CD4-positive, alpha-beta T cell treated with Interferon gamma for 1 hour (primary cell): ENCODE measurements at regions not wholly inside any gene's neighbourhood (a gene's known extent, or its start where the extent isn't known, plus 50 kb on each side); places are given as distances from the start of the nearest gene placed in this dataset.

Experiments used
- DNase-seq: peaks from one replicate; pipeline ENCODE4 v3.0.0-alpha.2; 2020

DNA sequence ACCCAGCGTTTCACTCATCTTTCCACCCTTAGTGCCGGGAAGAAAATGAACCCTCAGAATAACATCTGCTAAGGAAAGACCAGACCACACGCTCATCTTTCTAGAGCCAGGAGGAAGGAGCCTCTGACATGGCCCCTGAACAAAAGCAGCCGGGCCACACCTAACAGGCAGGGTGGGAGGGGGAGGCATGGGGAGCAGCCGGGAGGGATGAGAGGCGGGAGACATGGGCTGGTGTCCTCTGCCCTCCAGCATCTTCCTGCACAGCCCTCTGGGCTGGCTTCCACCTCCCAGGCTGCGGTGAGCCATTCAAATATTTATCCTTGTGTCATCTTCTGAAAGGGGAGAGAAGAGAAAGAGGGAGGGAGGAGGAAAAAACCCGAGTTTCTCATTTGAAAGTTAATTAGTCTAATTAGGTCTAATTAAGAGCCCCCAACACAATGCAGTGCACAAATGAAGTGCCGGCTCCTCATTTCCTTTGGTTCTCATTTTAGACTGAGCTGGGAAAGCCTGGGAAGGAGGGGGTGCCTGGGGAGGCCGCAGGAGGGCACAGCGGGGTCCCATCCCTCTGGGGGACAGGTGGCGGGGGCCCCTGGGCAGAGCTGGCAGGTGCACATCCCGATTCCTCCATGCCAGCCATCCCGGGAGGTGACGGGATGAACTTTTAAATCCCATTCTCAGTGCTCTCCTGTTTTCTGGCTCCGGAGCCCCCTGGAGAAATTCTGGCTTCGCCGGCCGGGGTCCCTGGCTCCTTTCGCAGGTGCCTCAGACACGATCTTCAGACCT is 90.5 kb downstream of the ENGASE start:
- DNase-seq, result no peak

- DNase-seq, result no peak
These were observed 89.8 kb downstream of the ENGASE start for GRCh38 chr17:79164408-79164807.

DNA sequence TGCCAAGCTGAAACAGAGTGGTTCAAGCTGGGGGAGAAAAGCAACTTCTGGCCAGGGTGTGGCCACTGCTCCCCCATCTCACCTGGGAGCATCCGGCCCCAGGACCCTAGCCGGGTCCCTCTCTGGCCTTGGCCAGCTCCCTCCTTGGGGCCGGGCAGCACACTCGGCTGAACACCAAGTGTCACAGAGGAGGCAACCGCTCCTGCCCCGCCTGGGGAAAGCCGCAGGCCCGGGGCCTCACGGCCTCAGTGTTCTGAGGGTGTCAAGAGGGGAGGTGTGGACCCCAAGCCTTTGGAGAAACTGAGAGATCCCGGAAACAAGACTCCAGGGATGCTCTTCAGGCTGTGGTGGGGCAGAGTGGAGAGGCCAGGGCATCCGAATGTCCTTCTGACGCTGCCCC is 88.4 kb downstream of the ENGASE start:
- no peak for DNase-seq

GRCh38 chr17:79162012-79162963 is 87.7 kb downstream of the ENGASE start:
- no peak for DNase-seq

DNA sequence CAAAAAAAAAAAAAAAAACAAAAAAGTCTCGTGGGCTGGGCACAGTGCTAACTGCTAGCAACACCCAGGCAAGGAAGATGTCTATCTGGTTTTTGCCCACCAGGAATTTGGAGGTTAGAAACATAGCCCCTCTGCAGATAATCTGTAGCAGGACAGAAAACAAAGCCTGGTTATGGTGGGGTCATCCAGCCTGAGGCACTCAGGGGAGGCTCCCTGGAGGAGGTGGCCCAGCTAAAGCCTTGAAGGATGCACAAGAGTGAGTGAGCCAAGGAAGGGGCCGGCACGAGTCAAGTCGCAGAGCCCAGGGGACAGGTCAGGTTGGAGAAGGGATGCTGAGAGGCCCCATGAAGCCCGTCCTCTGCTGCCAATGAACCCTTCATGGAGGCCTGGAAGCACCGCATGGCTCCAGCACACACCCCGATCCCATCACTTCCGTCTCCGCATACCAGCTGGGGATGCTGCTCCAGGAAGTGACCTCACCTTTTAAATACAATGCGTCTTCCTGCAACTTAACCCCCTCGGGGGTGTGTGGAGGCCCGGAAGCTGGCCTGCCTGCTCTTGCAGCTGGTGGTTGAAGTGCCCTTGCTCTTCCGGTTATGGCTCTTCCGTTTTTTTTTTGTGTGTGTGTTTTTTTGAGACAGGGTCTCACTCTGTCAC is 86.5 kb downstream of the ENGASE start:
- peak; percentile 29 for DNase-seq

- DNase-seq, result no peak
These were observed 85.3 kb downstream of the ENGASE start for GRCh38 chr17:79159926-79160325.

GRCh38 chr17:79159471-79159870 is 84.8 kb downstream of the ENGASE start:
- DNase-seq, result no peak

DNA sequence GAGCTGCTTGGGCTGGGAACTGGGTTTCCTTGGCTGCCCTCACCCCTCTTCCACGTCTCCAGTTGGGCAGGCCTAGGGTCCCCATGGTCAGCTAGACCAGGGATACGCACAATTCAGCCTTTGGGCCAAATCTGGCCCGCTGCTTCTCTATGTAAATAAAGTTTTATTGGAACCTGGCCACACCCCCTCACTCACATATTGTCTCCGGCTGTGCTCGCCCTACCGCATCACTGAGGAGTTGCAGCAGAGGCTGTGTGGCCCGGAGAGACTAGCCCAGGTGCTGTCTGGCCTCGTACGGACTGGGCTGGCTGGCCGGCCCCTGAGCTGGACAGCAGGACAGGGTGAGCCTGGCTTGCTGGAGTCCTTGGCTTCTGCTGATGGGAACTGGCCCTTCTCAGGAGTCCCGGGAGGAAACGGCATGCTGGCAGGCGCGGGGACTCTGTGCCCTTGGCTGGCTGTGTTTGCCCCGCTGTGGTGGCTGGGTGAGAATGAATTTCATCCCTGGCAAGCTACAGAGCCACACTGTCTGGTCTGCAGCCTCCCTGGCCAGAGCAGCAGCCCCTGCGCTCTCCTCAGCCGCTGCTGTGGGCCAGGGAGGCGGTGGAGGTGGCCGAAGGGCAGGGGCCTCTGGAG is 82.0 kb downstream of the ENGASE start:
- no peak for DNase-seq

- no peak for DNase-seq
These were observed 81.1 kb downstream of the ENGASE start for GRCh38 chr17:79155701-79156100.

DNA sequence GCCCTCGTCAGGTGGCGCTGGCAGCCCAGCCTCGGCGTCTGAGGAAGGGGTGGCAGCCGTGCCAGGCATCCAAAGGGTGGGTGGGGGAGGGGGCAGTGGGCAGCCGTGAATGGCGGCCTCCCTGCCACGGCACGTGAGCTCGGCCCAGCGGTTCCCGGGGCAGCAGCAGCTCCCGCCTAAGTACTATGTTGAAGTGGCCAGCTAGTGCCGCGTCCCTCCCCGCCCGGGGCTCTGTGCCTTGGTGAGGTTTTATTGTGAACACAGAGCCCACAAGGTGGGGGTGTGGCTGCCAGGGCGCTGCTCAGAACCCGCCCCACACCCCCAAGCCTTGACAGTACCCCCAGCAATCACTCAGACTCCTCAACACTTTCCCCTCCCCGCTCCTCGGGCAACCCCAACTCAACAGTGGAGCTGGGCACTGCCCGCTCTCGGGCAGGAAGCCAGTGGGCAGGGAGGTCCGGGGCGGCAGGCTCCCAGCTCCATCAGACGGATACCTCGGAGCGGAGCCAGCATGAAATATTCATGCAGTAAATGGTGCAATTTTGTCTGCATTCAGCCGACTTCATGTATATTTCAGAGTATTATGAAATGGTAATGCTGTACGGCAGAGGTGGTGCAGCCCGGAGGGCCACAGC is 80.4 kb downstream of the ENGASE start:
- no peak for DNase-seq

DNA sequence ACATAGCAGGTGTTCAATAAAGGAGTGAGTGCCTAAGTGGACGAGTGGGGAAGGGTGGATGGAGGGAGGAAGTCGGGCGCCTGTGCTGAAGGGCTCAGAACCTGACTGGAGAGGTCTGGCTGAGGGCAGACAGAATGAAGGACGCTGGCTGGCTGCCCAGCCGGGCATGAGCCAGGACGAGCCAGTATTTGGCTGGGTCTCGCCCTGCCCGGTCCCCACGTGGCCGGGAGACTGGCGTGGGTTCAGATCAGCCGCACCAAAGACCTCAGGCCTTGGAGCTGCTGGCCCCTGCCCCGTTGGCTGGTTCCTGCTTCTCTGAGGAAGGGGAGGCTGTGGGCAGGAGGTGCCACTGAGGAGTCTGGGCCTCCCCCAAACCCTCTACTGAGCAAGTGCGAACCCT is 79.8 kb downstream of the ENGASE start:
- DNase-seq, result no peak

- no peak for DNase-seq
These were observed 78.9 kb downstream of the ENGASE start for GRCh38 chr17:79153367-79154130.

DNA sequence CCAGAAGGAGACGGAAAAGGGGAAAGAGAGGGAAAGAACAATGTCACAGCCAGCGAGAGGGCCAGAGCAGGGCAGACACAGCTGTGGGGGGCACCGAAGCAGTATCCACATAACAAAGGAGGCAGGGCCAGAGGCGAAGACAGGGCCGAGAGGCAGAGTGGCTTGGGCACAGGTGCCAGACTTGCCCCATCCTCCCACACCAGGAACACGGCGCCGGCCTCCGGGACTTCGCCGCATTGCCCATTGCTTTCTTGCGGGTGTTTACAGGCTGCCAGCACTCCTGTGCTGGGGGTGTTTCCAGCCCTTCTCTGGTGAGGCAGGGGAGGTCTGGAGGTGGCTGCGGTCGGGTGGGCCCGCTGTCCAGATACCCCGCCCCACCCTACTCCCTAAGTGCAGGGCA is 78.0 kb downstream of the ENGASE start:
- no peak for DNase-seq

DNA sequence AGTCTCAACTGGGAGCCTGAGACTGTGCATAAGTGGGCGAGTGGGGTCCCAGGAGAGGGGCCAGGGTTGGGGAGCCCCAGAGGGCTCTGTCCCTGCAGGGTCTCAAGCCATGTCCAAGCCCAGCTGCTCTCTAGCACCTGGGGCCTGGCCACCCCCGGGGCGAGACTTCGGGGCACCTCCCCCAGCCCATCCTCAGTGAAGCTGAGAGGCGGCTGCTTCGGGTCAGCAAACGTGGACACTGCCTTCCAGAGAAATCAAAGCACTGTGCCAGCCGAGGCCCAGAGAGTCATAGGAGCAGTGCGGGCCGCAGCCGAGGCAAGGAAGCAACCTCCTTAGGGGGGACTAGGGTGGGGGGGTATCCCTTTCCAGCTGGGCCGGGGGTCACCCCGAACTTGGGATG is 77.5 kb downstream of the ENGASE start:
- DNase-seq, result no peak

- DNase-seq, result no peak
These were observed 76.2 kb downstream of the ENGASE start for GRCh38 chr17:79150799-79151198.

DNA sequence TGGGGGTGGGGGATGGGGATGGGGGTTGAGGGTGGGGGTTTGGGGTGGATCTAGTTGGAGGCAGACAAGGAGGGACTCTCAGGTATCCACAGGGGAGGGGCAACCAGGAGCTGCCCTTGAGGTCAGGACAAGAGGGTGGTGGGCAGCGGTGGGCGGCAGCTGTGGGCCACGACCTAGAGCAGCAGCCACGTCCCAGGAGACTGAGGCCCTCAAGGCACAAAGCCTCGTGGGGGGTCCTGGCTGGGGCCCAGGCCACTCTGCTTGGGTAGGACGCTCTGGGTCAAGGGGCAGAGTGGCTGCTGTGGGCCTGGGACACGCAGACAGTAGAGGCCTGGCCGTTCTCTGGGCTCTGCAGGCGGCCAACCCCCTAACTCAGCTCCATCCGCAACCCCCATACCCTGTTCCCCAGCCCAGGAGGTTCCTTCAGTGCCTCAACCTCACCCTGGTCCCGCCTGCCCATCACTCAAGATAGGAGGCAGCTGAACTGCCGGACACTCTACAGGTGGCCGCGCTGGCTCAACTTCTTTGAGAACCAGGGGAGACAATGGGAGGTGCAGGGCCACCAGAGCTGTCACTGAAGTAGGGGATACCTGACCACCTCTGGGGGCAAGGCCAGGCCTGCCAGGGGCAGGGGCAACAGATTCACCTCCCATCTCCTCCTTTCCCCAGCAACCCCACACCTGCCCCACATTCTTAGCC is 75.6 kb downstream of the ENGASE start:
- no peak for DNase-seq

GRCh38 chr17:79148584-79148983 is 74.0 kb downstream of the ENGASE start:
- DNase-seq, result no peak

DNA sequence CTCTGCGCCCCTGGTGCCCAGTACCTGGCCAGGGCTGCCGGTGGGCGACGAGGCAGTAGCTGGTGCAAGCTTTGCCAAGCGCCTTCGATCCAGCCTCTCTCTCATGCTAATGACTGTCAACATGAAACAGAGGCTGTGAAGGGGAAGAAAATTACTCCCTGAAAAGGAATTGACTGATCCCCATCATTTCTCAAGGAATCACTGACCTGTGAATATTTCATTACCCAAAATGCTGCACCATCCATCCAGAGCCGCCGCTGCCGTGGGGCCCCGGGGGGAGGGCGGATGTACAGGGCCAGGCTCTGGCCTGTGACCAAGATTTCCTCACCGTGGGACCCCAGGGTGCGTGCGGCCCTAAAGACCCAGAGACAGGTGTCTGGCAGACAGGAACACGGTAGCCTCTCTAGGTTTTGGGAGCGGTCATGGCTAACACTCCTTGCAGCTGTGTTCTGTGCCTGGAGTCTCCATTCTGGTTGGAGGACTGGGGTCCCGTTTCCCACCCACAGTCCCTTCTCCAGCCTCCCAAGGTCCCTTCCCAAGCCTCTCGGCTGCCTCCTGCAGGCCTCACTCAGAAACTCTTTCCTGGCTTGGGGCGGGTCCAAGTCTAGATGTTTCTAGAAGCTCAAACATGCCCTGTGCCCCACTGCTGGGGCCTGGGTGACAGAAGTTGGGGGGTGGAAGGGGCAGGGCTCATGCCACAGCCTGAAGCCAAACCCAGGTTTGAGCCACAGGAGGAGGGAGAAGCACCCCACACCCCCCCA is 73.3 kb downstream of the ENGASE start:
- no peak for DNase-seq

DNA sequence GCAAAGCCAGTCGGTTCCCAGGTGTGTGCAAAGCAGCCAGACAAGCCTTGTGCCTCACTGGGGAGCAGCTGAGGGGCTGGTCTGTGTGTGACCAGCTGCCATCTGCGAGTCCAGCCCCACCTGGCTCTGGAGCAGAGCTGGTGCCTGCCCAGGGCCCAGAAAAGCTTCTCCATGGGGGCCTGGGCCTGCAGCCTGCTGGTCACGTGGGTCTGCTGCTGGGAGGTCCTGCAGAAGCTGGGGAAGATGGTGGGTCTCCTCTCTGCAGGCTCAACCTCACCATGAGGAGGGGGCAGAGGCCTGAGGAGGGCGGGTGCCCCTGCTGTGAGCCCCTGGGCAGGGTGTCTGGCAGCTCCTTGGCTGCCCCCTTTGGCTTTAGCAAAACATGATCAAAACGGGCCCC is 71.9 kb downstream of the ENGASE start:
- DNase-seq, result no peak

- DNase-seq, result no peak
These were observed 70.9 kb downstream of the ENGASE start for GRCh38 chr17:79145548-79145947.
